Transverse colon (tissue), 3 donors: ENCODE measurements at regions not wholly inside any gene's neighbourhood (a gene's known extent, or its start where the extent isn't known, plus 50 kb on each side); places are given as distances from the start of the nearest gene placed in this dataset.

Experiments
- POLR2A ChIP-seq: fragments of 450-650 bp; IDR thresholded peaks from one replicate; pipeline ENCODE4 v1.6.1; 2016; ENCODE audit warnings: antibody characterized with exemption, mild to moderate bottlenecking, moderate library complexity
- TF ChIP-seq, protein P1 (sequence below), 5 experiments: fragments of 200-600 bp in 3 of 5; fragments of 450-650 bp in 2 of 5; sonication (generic) in 3 of 5; IDR thresholded peaks; 1 replicate in 2 of 5; 2 replicates in 3 of 5; pipeline ENCODE4 v1.5.1; 2016 to 2017; ENCODE audit warnings: antibody characterized with exemption in 5 of 5, inconsistent platforms in 3 of 5, mild to moderate bottlenecking in 2 of 5, moderate library complexity in 1 of 5

DNA sequence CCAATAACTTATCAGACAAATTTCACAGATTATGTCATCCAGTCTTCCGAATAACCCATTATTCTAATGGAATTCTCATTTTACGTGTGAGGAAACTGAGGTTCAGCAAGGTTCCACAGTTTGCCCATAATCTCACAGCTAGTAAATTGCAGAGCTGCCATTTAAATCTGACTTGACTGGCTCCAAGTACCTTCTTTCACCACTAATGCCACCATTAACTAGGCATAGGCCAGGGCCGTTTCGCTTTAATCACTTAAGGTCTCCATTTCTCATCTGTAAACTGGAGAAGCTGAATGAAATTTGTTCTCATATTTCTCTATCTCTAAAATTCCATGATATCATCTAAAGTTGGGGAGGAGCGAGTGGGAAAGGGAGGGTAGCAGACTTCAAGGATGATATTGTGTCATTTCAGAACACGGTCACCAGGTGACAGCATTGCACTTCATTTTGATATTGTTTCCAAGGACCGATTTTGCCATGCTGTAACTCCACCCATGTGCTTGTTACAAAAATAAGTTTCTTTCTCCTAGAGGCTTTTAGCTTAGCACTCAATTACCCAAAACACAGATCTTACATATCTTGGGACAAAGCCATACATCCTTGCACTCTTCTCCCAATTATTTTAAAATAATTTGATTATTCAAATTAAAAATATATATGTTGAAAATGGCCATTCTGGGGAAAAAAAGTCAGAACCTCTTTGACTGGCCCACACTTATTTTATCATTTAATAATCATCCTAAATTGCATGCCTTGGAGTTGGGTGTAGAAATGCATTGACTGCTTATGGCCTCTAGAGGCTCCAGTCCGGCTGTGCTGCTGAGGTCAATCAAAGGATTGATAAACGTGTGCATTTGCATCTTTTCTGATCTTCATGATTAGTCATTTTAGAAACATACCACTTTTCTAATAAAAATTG is 123.8 kb downstream of the AKAIN1 start:
- TF ChIP-seq, protein P1, sequence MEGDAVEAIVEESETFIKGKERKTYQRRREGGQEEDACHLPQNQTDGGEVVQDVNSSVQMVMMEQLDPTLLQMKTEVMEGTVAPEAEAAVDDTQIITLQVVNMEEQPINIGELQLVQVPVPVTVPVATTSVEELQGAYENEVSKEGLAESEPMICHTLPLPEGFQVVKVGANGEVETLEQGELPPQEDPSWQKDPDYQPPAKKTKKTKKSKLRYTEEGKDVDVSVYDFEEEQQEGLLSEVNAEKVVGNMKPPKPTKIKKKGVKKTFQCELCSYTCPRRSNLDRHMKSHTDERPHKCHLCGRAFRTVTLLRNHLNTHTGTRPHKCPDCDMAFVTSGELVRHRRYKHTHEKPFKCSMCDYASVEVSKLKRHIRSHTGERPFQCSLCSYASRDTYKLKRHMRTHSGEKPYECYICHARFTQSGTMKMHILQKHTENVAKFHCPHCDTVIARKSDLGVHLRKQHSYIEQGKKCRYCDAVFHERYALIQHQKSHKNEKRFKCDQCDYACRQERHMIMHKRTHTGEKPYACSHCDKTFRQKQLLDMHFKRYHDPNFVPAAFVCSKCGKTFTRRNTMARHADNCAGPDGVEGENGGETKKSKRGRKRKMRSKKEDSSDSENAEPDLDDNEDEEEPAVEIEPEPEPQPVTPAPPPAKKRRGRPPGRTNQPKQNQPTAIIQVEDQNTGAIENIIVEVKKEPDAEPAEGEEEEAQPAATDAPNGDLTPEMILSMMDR (IDR thresholded peaks at IDR 0.05) = peak; percentile 34 to 58 (median 45)
- no peak for TF ChIP-seq POLR2A
